ENCODE measurements at regions not wholly inside any gene's neighbourhood (a gene's known extent, or its start where the extent isn't known, plus 50 kb on each side); places are given as distances from the start of the nearest gene placed in this dataset.

GRCh38 chr6:14727494-14728395 lies 518.1 kb upstream of the JARID2 start (continued):
- no peak for TF ChIP-seq ZNF691 (CRISPR knock-in tag; IDR thresholded peaks at IDR 0.05; ENCODE audit: borderline replicate concordance, low read depth)

DNA sequence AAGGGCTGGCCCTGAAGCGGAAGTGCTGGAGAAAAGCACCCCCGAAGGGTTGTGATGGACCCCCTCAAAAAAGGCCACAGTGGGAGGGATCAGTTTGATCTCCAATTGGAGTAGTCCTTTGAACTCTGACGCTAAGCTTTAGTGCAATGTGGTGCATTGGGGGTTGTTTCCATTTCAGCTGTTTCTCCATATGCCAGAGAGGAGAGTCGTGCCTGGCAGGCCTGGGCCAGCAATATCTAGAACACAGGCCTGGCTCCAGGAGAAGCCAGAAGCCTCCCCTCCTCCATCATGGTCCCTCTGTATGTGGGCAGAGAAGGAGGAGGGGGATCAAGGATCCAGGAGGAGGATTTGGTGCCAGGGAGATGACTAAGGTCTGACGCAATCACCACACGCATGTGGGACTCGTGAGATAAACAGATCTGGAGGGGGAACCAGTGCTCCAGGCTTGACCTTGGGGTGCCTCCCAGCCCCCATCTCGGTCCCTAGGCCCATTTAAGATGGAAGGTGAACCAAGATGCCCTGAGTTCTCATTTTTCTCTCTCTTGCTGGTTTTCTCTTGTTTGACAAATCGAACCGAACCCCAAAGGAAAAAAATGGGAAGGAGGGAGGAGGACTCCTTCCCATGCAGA lies 517.4 kb upstream of the JARID2 start:
- H3K36me3 ChIP-seq (replicated peaks in 1 of 2; ENCODE audit: control insufficient read depth in 1 of 2, insufficient read depth in 2 of 2, low read length in 2 of 2) = no peaks in the 10 kb centered on the region
- DNase-seq (ENCODE audit: low spot score) (no peak), ATAC-seq (no peak), FAIRE-seq (no peak)
- ChIA-PET CTCF (ENCODE audit: low intra/inter-chr PET ratio, low total read pairs) (no interaction called here), POLR2A (no interaction called here)
- in situ Hi-C loops (cut with HindIII; ENCODE audit: extremely low pct_ligation_motif_present, low pct_unique_long_range_greater_than_20kb) = no loop called here
- no peaks in the 10 kb centered on the region for H3K27me3 ChIP-seq (ENCODE audit: control insufficient read depth in 1 of 2, insufficient read depth in 2 of 2, low read length in 2 of 2)
- intact Hi-C loops (cut with micrococcal nuclease; ENCODE audit: unreplicated experiment) = no loop called here
- no peak overlapping the region for H3K4me2 ChIP-seq (ENCODE audit: low read depth, low read length)
- WGBS (ENCODE audit: low lambda C conversion rate) = 49% methylated on average over 10 of the region's 10 CpGs
- TF ChIP-seq CEBPB (IDR thresholded peaks at IDR 0.05; ENCODE audit: borderline replicate concordance, low read depth, low read length) (peak; percentile 77), ZBTB42 (CRISPR knock-in tag; IDR thresholded peaks at IDR 0.05) (no peak)
- no peak overlapping the region for H3K27ac ChIP-seq (ENCODE audit: extremely low read length, insufficient read depth, low read length)
- no TSS peak for BruUV-seq (replicated peaks)
- no peak overlapping the region for H3K9ac ChIP-seq (ENCODE audit: insufficient read depth, low read depth, low read length)
- H3K4me3 ChIP-seq (replicated peaks in 1 of 3; ENCODE audit: insufficient read depth in 1 of 3, low read depth in 2 of 3, low read length in 3 of 3) = no peak overlapping the region
- H2AFZ ChIP-seq (ENCODE audit: low read length) = no peak overlapping the region
- H3K4me1 ChIP-seq (ENCODE audit: insufficient read depth, low read length) = no peaks in the 10 kb centered on the region
- H3K79me2 ChIP-seq (ENCODE audit: insufficient read depth, low read length) = no peaks in the 10 kb centered on the region
- H4K20me1 ChIP-seq (ENCODE audit: insufficient read depth, low read length) = no peaks in the 10 kb centered on the region
- H3K9me3 ChIP-seq (ENCODE audit: low read length) = no peaks in the 10 kb centered on the region

Data from HepG2 (cell line).